Peyer's patch (tissue), 4 donors: ENCODE measurements at regions not wholly inside any gene's neighbourhood (a gene's known extent, or its start where the extent isn't known, plus 50 kb on each side); places are given as distances from the start of the nearest gene placed in this dataset.

Experiments
- DNase-seq, 3 donors: peaks; one replicate each; pipeline ENCODE4 v3.0.0-alpha.2; 2017 to 2019
- H3K27ac ChIP-seq, 4 donors: fragments of 200-600 bp; sonication (generic); one replicate each; pipeline ENCODE4 v1.5.1; 2016 to 2019
- H3K27me3 ChIP-seq, 2 donors: fragments of 200-600 bp; sonication (generic); one replicate each; pipeline ENCODE4 v1.5.1; 2019
- H3K36me3 ChIP-seq, 3 donors: fragments of 200-600 bp; sonication (generic); one replicate each; pipeline ENCODE4 v1.5.1; 2016 to 2019
- H3K4me1 ChIP-seq, 4 donors: fragments of 200-600 bp; sonication (generic); one replicate each; pipeline ENCODE4 v1.5.1; 2016 to 2019
- H3K4me3 ChIP-seq, 4 donors: fragments of 200-600 bp; sonication (generic); 1 replicate in 3 of 4; 2 replicates in 1 of 4; pipeline ENCODE4 v1.5.1; 2016 to 2019; ENCODE audit warnings: mild to moderate bottlenecking in 1 of 4
- H3K9me3 ChIP-seq, 4 donors: fragments of 200-600 bp; sonication (generic); one replicate each; pipeline ENCODE4 v1.5.1; 2016 to 2019; ENCODE audit warnings: mild to moderate bottlenecking in 1 of 4
- POLR2A ChIP-seq, 2 donors: fragments of 450-650 bp; IDR thresholded peaks; one replicate each; pipeline ENCODE4 v1.5.1; 2017; ENCODE audit warnings: antibody characterized with exemption in 2 of 2, mild to moderate bottlenecking in 2 of 2, moderate library complexity in 2 of 2
- TF ChIP-seq, protein P1 (sequence below), 6 experiments: fragments of 450-650 bp in 4 of 6; fragments of 200-600 bp in 2 of 6; sonication (generic) in 1 of 6; IDR thresholded peaks; one replicate each; pipeline ENCODE4 v1.5.1; 2017 to 2019; ENCODE audit warnings: antibody characterized with exemption in 6 of 6, mild to moderate bottlenecking in 3 of 6, moderate library complexity in 1 of 6

DNA sequence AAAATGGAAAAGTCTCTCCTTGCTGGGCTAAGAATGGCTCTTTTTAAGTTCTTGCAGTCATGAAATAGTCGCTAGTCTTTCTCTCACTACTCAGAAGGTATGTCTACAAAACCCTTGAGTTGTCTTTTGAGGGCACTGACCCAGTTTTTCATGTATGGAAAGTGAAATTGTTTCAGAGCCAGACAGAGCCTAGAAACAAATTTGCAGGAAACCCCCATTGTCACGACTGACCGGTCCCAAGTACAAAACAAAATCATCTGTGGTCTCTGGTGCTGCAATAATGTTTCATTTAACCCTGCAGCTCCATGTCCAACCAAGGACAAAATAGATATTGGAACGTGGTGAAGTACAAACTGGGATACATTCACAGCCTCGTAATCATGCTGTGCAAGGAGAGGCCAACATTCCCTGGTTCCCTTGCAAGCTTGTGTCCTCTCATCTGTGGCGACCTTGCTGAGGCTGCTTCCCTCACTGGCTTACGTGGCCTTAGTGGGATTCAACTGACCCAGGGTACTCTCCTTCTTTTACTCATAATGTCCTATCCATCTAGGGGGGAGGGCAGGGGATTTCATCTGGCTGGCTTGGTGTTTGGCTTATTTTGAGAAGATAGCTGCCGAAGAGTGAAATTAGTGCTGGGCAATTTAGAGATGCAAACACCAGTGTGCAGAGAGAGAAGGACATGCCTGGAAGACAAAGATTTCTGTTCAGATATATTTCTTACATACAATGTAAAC lies 172.5 kb downstream of the IPMK start:
- Histone ChIP-seq H3K4me3 (no peak overlapping the region), H3K27ac (no peak overlapping the region), H3K9me3 (no peaks in the 10 kb centered on the region), H3K36me3 (no peaks in the 10 kb centered on the region), H3K27me3 (no peaks in the 10 kb centered on the region), H3K4me1 (no peaks in the 10 kb centered on the region)
- TF ChIP-seq POLR2A (IDR thresholded peaks at IDR 0.05): no peak
- TF ChIP-seq, protein P1, sequence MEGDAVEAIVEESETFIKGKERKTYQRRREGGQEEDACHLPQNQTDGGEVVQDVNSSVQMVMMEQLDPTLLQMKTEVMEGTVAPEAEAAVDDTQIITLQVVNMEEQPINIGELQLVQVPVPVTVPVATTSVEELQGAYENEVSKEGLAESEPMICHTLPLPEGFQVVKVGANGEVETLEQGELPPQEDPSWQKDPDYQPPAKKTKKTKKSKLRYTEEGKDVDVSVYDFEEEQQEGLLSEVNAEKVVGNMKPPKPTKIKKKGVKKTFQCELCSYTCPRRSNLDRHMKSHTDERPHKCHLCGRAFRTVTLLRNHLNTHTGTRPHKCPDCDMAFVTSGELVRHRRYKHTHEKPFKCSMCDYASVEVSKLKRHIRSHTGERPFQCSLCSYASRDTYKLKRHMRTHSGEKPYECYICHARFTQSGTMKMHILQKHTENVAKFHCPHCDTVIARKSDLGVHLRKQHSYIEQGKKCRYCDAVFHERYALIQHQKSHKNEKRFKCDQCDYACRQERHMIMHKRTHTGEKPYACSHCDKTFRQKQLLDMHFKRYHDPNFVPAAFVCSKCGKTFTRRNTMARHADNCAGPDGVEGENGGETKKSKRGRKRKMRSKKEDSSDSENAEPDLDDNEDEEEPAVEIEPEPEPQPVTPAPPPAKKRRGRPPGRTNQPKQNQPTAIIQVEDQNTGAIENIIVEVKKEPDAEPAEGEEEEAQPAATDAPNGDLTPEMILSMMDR (IDR thresholded peaks at IDR 0.05): no peak
- DNase-seq: no peak

GRCh38 chr10:58091886-58092285 lies 175.8 kb downstream of the IPMK start:
- no peaks in the 10 kb centered on the region for H3K9me3 ChIP-seq
- H3K4me1 ChIP-seq: no peaks in the 10 kb centered on the region
- H3K27ac ChIP-seq: no peak overlapping the region
- H3K27me3 ChIP-seq: no peaks in the 10 kb centered on the region
- no peak overlapping the region for H3K4me3 ChIP-seq
- DNase-seq: no peak
- TF ChIP-seq, protein P1 (IDR thresholded peaks at IDR 0.05): no peak
- TF ChIP-seq POLR2A (IDR thresholded peaks at IDR 0.05): no peak
- H3K36me3 ChIP-seq: no peaks in the 10 kb centered on the region

GRCh38 chr10:58089739-58090138 lies 178.0 kb downstream of the IPMK start:
- DNase-seq: no peak
- no peaks in the 10 kb centered on the region for H3K9me3 ChIP-seq
- H3K4me3 ChIP-seq: no peak overlapping the region
- no peaks in the 10 kb centered on the region for H3K27me3 ChIP-seq
- H3K27ac ChIP-seq: no peak overlapping the region
- no peaks in the 10 kb centered on the region for H3K4me1 ChIP-seq
- H3K36me3 ChIP-seq: no peaks in the 10 kb centered on the region
- TF ChIP-seq, protein P1 (IDR thresholded peaks at IDR 0.05): no peak
- no peak for TF ChIP-seq POLR2A (IDR thresholded peaks at IDR 0.05)

- Histone ChIP-seq H3K9me3 (no peaks in the 10 kb centered on the region), H3K27ac (no peak overlapping the region), H3K4me3 (no peak overlapping the region), H3K36me3 (no peaks in the 10 kb centered on the region), H3K4me1 (no peaks in the 10 kb centered on the region), H3K27me3 (no peaks in the 10 kb centered on the region)
- DNase-seq: no peak
- TF ChIP-seq, protein P1 (IDR thresholded peaks at IDR 0.05): no peak
- no peak for TF ChIP-seq POLR2A (IDR thresholded peaks at IDR 0.05)
These were observed 179.8 kb downstream of the IPMK start for GRCh38 chr10:58087896-58088295.

GRCh38 chr10:58086763-58087150 lies 180.9 kb downstream of the IPMK start:
- H3K27ac ChIP-seq: no peak overlapping the region
- no peak overlapping the region for H3K4me3 ChIP-seq
- H3K4me1 ChIP-seq: no peaks in the 10 kb centered on the region
- H3K9me3 ChIP-seq: no peaks in the 10 kb centered on the region
- H3K36me3 ChIP-seq: no peaks in the 10 kb centered on the region
- no peaks in the 10 kb centered on the region for H3K27me3 ChIP-seq
- TF ChIP-seq, protein P1 (IDR thresholded peaks at IDR 0.05): no peak
- TF ChIP-seq POLR2A (IDR thresholded peaks at IDR 0.05): no peak
- no peak for DNase-seq
